Cardiac muscle cell (in vitro differentiated cells and primary cell): ENCODE measurements at regions not wholly inside any gene's neighbourhood (a gene's known extent, or its start where the extent isn't known, plus 50 kb on each side); places are given as distances from the start of the nearest gene placed in this dataset.

Experiments
- DNase-seq, 2 donors: peaks; one replicate each; pipeline versions ENCODE4 v3.0.0 to v3.0.0-alpha.2; 2010 to 2017; ENCODE audit warnings: low read depth in 1 of 2, low spot score in 1 of 2
- H3K27ac ChIP-seq: fragments of 200-600 bp; sonication (generic); 2 replicates; pipeline ENCODE4 v1.5.1; 2016
- H3K27me3 ChIP-seq: fragments of 200-600 bp; sonication (generic); 2 replicates; pipeline ENCODE4 v1.6.0; 2016; ENCODE audit warnings: control low read depth
- H3K36me3 ChIP-seq: fragments of 200-600 bp; sonication (generic); 2 replicates; pipeline ENCODE4 v1.5.1; 2016; ENCODE audit warnings: control low read depth
- H3K4me1 ChIP-seq: fragments of 200-600 bp; sonication (generic); 2 replicates; pipeline ENCODE4 v1.8.1; 2017; ENCODE audit warnings: low read depth, mild to moderate bottlenecking, mixed run types
- H3K4me3 ChIP-seq: fragments of 200-600 bp; sonication (generic); 2 replicates; pipeline ENCODE4 v1.5.1; 2016; ENCODE audit warnings: mild to moderate bottlenecking
- H3K9me3 ChIP-seq: fragments of 200-600 bp; sonication (generic); 2 replicates; pipeline ENCODE4 v1.5.1; 2017; ENCODE audit warnings: low read depth, mild to moderate bottlenecking, control low read depth
- TF ChIP-seq, protein P1 (sequence below): IDR thresholded peaks from 2 replicates; pipeline ENCODE4 v1.5.1; 2012; ENCODE audit warnings: low read depth, mild to moderate bottlenecking, low read length

- no peak overlapping the region for H3K4me3 ChIP-seq
- H3K27ac ChIP-seq: no peak overlapping the region
- no peaks in the 10 kb centered on the region for H3K9me3 ChIP-seq
- no peaks in the 10 kb centered on the region for H3K4me1 ChIP-seq
- H3K27me3 ChIP-seq: no peaks in the 10 kb centered on the region
- no peaks in the 10 kb centered on the region for H3K36me3 ChIP-seq
- TF ChIP-seq, protein P1, sequence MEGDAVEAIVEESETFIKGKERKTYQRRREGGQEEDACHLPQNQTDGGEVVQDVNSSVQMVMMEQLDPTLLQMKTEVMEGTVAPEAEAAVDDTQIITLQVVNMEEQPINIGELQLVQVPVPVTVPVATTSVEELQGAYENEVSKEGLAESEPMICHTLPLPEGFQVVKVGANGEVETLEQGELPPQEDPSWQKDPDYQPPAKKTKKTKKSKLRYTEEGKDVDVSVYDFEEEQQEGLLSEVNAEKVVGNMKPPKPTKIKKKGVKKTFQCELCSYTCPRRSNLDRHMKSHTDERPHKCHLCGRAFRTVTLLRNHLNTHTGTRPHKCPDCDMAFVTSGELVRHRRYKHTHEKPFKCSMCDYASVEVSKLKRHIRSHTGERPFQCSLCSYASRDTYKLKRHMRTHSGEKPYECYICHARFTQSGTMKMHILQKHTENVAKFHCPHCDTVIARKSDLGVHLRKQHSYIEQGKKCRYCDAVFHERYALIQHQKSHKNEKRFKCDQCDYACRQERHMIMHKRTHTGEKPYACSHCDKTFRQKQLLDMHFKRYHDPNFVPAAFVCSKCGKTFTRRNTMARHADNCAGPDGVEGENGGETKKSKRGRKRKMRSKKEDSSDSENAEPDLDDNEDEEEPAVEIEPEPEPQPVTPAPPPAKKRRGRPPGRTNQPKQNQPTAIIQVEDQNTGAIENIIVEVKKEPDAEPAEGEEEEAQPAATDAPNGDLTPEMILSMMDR: no peak
- DNase-seq: no peak
Measured at GRCh38 chr21:35768187-35768586, 292.1 kb downstream of the SETD4 start.

DNA sequence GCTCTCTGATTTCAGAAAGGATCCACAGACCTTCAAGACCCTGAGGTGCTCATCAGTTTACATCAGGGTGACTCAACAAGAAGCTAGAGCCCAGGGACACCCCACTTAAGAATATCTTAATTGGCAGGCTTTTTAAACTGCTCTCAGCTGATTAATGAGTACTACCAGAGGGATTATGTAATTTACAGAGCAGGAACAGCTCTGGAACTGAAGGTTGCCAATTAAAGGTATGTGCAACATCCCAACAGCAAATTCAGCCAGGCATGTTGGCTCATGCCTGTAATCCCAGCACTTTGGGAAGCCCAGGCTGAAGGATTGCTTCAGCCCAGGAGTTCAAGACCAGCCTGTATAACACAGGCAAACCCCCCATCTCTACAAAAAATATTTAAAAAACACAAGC is 295.7 kb downstream of the SETD4 start:
- Histone ChIP-seq H3K4me1 (no peaks in the 10 kb centered on the region), H3K9me3 (no peaks in the 10 kb centered on the region), H3K27ac (no peak overlapping the region), H3K4me3 (no peak overlapping the region), H3K27me3 (no peaks in the 10 kb centered on the region), H3K36me3 (no peaks in the 10 kb centered on the region)
- DNase-seq: no peak
- TF ChIP-seq, protein P1: no peak

DNA sequence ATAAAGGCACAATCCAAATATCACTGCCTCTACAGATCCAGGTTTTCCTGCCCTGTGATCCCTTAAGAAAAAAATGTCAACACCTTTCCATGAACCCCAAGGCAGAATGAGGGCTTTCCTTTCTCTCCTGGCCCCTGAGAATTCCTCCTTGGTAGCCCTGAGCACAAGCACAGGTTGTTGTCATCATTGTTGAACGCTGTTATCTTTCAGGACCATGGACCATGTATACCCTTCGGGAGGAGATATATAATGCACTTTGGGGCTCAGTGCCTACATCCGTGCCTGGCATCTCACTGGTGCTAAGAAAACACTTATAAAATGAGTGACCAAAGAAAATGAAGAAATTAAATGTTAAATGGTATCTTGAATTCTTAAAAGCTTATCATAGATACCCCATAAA is 296.2 kb downstream of the SETD4 start:
- TF ChIP-seq, protein P1: no peak
- no peak for DNase-seq
- no peaks in the 10 kb centered on the region for H3K9me3 ChIP-seq
- no peak overlapping the region for H3K4me3 ChIP-seq
- no peak overlapping the region for H3K27ac ChIP-seq
- no peaks in the 10 kb centered on the region for H3K27me3 ChIP-seq
- H3K36me3 ChIP-seq: no peaks in the 10 kb centered on the region
- no peaks in the 10 kb centered on the region for H3K4me1 ChIP-seq

GRCh38 chr21:35754583-35754982 is 305.7 kb downstream of the SETD4 start:
- H3K36me3 ChIP-seq: no peaks in the 10 kb centered on the region
- TF ChIP-seq, protein P1: no peak
- no peaks in the 10 kb centered on the region for H3K9me3 ChIP-seq
- H3K4me1 ChIP-seq: no peaks in the 10 kb centered on the region
- no peak overlapping the region for H3K27ac ChIP-seq
- no peak for DNase-seq
- peaks cover 67% of the 10 kb centered on the region for H3K27me3 ChIP-seq
- no peak overlapping the region for H3K4me3 ChIP-seq

- Histone ChIP-seq H3K9me3 (no peaks in the 10 kb centered on the region), H3K27ac (no peak overlapping the region), H3K4me1 (no peaks in the 10 kb centered on the region), H3K4me3 (no peak overlapping the region), H3K36me3 (no peaks in the 10 kb centered on the region), H3K27me3 (peaks cover 72% of the 10 kb centered on the region)
- TF ChIP-seq, protein P1: no peak
- DNase-seq: no peak
Measured at GRCh38 chr21:35753308-35753707, 307.0 kb downstream of the SETD4 start.

DNA sequence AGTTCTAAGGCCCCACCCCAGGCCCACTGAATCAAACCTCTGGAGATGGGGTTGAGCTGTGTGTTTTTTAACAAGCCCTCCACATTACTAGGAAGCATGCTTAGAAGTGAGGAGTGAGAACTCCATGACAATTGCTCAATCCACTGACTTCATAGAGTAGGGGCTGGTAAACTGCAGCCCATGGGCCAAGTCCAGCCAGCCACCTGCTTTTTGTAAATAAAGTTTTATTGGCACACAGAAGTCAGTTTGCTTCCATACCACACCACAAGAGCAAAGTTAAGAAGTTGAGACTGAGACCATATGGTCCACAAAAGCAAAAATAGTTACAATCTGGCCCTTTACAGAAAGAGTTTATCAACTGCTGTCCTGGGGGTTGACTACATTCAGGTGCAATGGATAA is 309.2 kb downstream of the SETD4 start:
- Histone ChIP-seq H3K27me3 (peaks cover 61% of the 10 kb centered on the region), H3K4me1 (no peaks in the 10 kb centered on the region), H3K27ac (no peak overlapping the region), H3K9me3 (no peaks in the 10 kb centered on the region), H3K36me3 (no peaks in the 10 kb centered on the region), H3K4me3 (no peak overlapping the region)
- TF ChIP-seq, protein P1: no peak
- no peak for DNase-seq
